ENCODE measurements at regions not wholly inside any gene's neighbourhood (a gene's known extent, or its start where the extent isn't known, plus 50 kb on each side); places are given as distances from the start of the nearest gene placed in this dataset.

DNA sequence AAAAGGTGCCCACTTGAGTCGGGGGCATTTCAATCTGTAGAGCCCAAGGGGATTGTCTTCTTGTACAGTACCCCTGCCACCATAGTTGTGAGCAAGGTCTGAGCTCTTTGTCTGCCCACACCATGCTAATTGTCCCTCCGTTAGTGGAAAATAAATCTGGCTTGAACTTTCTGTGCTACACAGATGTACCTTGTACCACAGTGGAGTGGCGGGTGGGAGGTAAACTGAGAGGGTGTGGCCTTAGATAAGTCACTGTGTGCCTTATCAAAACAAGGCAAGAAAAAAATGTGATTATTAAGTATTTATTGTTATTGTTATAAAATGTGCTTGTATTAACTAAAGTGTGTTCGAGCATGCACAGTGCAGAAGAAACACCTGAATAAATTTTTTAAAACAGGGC, 242.9 kb upstream of the C2CD4B start:
- DNase-seq (ENCODE audit: low spot score) (no peak), ATAC-seq (no peak)
- Mint-ChIP-seq H3K9me3 (no peaks in the 10 kb centered on the region), H3K27ac (no peak overlapping the region), H3K27me3 (ENCODE audit: low read depth) (no peaks in the 10 kb centered on the region), H3K4me1 (peaks cover 30% of the 10 kb centered on the region), H3K36me3 (no peaks in the 10 kb centered on the region), H3K4me3 (no peak overlapping the region)
- ChIA-PET CTCF (interaction anchor here (1.2 kb wide), 1 partner anchor 142 kb away, joined by 3 read pairs; no protein-coding TSS in a partner anchor), POLR2A (no interaction called here)
- no peak for TF ChIP-seq SMAD4 (CRISPR knock-in tag; IDR thresholded peaks at IDR 0.05)
- TF ChIP-seq, protein P1, sequence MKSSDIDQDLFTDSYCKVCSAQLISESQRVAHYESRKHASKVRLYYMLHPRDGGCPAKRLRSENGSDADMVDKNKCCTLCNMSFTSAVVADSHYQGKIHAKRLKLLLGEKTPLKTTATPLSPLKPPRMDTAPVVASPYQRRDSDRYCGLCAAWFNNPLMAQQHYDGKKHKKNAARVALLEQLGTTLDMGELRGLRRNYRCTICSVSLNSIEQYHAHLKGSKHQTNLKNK (CRISPR knock-in tag; IDR thresholded peaks at IDR 0.05) = no peak
- TF ChIP-seq, protein P2, sequence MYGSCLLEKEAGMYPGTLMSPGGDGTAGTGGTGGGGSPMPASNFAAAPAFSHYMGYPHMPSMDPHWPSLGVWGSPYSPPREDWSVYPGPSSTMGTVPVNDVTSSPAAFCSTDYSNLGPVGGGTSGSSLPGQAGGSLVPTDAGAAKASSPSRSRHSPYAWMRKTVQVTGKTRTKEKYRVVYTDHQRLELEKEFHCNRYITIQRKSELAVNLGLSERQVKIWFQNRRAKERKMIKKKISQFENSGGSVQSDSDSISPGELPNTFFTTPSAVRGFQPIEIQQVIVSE (CRISPR knock-in tag; IDR thresholded peaks at IDR 0.05; ENCODE audit: borderline replicate concordance) = no peak

DNA sequence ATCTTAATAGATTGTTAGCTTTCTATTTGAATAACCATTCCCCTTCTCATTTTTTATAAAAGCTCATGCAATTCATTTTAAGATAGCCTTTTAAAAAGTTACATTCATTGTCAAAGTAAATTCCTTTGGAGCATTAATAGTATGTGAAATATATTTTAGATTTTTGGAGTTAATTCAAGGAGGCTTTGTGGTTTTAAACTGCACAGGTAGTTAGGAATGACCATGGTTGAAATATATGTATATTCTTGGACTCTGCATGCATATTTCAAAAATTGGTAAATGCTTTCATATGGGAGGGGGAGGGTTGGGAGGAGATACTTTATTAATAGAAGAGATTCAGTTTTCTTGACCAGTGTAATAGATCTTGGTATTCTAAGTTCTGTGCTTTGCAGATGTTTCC, 244.4 kb upstream of the C2CD4B start:
- no peak for DNase-seq (ENCODE audit: low spot score)
- no peak overlapping the region for H3K27ac Mint-ChIP-seq
- no peak for TF ChIP-seq MXD4 (CRISPR knock-in tag; IDR thresholded peaks at IDR 0.05; ENCODE audit: borderline replicate concordance)
- TF ChIP-seq ZNF138 (CRISPR knock-in tag; conservative IDR thresholded peaks at IDR 0.05) = no peak
- TF ChIP-seq, protein P3, sequence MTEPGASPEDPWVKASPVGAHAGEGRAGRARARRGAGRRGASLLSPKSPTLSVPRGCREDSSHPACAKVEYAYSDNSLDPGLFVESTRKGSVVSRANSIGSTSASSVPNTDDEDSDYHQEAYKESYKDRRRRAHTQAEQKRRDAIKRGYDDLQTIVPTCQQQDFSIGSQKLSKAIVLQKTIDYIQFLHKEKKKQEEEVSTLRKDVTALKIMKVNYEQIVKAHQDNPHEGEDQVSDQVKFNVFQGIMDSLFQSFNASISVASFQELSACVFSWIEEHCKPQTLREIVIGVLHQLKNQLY (CRISPR knock-in tag; IDR thresholded peaks at IDR 0.05) = no peak
- TF ChIP-seq, protein P4, sequence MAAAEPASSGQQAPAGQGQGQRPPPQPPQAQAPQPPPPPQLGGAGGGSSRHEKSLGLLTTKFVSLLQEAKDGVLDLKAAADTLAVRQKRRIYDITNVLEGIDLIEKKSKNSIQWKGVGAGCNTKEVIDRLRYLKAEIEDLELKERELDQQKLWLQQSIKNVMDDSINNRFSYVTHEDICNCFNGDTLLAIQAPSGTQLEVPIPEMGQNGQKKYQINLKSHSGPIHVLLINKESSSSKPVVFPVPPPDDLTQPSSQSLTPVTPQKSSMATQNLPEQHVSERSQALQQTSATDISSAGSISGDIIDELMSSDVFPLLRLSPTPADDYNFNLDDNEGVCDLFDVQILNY (CRISPR knock-in tag; IDR thresholded peaks at IDR 0.05) = no peak
- no peak for TF ChIP-seq CBFB (CRISPR knock-in tag; IDR thresholded peaks at IDR 0.05; ENCODE audit: low read depth)
- no peak for TF ChIP-seq ZNF416 (CRISPR knock-in tag; IDR thresholded peaks at IDR 0.05)
- ChIA-PET CTCF (interaction anchor here (1.0 kb wide), 1 partner anchor 140 kb away, joined by 3 read pairs; no protein-coding TSS in a partner anchor), POLR2A (no interaction called here)
- H3K36me3 Mint-ChIP-seq = no peaks in the 10 kb centered on the region
- no peak overlapping the region for H3K4me3 Mint-ChIP-seq
- no peak for ATAC-seq
- H3K9me3 Mint-ChIP-seq = no peaks in the 10 kb centered on the region
- H3K4me1 Mint-ChIP-seq = peaks cover 34% of the 10 kb centered on the region
- H3K27me3 Mint-ChIP-seq (ENCODE audit: low read depth) = no peaks in the 10 kb centered on the region

DNA sequence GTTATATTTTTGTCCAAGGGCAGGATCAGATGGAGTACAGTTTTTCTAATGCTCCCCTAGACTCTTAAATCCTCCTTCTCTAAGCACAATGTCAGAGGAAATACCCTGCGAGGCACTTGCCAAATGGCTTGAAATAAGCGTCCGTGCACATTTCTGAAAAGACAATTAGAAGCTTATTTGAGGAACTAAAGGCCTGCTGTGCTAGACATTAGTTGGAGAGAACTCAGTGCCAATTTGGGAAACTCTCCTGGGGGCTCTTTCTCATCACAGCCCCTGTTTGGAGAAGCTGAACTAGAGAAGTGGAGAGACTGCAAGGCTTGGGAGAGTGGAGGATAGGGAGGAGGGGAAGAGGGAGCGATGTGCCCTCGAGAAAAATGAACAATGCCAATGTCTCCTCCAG, 247.6 kb upstream of the C2CD4B start:
- H3K36me3 Mint-ChIP-seq = no peaks in the 10 kb centered on the region
- no peak overlapping the region for H3K4me3 Mint-ChIP-seq
- ChIA-PET CTCF (no interaction called here), POLR2A (no interaction called here)
- H3K27me3 Mint-ChIP-seq (ENCODE audit: low read depth) = no peaks in the 10 kb centered on the region
- TF ChIP-seq, protein P5, sequence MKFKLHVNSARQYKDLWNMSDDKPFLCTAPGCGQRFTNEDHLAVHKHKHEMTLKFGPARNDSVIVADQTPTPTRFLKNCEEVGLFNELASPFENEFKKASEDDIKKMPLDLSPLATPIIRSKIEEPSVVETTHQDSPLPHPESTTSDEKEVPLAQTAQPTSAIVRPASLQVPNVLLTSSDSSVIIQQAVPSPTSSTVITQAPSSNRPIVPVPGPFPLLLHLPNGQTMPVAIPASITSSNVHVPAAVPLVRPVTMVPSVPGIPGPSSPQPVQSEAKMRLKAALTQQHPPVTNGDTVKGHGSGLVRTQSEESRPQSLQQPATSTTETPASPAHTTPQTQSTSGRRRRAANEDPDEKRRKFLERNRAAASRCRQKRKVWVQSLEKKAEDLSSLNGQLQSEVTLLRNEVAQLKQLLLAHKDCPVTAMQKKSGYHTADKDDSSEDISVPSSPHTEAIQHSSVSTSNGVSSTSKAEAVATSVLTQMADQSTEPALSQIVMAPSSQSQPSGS (CRISPR knock-in tag; IDR thresholded peaks at IDR 0.05; ENCODE audit: borderline replicate concordance, low read depth) = no peak
- TF ChIP-seq RORB (CRISPR knock-in tag; IDR thresholded peaks at IDR 0.05) (no peak), ZNF232 (CRISPR knock-in tag; IDR thresholded peaks at IDR 0.05) (no peak)
- TF ChIP-seq, protein P6, sequence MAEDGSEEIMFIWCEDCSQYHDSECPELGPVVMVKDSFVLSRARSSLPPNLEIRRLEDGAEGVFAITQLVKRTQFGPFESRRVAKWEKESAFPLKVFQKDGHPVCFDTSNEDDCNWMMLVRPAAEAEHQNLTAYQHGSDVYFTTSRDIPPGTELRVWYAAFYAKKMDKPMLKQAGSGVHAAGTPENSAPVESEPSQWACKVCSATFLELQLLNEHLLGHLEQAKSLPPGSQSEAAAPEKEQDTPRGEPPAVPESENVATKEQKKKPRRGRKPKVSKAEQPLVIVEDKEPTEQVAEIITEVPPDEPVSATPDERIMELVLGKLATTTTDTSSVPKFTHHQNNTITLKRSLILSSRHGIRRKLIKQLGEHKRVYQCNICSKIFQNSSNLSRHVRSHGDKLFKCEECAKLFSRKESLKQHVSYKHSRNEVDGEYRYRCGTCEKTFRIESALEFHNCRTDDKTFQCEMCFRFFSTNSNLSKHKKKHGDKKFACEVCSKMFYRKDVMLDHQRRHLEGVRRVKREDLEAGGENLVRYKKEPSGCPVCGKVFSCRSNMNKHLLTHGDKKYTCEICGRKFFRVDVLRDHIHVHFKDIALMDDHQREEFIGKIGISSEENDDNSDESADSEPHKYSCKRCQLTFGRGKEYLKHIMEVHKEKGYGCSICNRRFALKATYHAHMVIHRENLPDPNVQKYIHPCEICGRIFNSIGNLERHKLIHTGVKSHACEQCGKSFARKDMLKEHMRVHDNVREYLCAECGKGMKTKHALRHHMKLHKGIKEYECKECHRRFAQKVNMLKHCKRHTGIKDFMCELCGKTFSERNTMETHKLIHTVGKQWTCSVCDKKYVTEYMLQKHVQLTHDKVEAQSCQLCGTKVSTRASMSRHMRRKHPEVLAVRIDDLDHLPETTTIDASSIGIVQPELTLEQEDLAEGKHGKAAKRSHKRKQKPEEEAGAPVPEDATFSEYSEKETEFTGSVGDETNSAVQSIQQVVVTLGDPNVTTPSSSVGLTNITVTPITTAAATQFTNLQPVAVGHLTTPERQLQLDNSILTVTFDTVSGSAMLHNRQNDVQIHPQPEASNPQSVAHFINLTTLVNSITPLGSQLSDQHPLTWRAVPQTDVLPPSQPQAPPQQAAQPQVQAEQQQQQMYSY (CRISPR knock-in tag; IDR thresholded peaks at IDR 0.05) = no peak
- TF ChIP-seq, protein P7, sequence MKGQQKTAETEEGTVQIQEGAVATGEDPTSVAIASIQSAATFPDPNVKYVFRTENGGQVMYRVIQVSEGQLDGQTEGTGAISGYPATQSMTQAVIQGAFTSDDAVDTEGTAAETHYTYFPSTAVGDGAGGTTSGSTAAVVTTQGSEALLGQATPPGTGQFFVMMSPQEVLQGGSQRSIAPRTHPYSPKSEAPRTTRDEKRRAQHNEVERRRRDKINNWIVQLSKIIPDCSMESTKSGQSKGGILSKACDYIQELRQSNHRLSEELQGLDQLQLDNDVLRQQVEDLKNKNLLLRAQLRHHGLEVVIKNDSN (CRISPR knock-in tag; IDR thresholded peaks at IDR 0.05) = no peak
- no peak for DNase-seq (ENCODE audit: low spot score)
- H3K4me1 Mint-ChIP-seq = peaks cover 50% of the 10 kb centered on the region
- no peak for ATAC-seq
- no peaks in the 10 kb centered on the region for H3K9me3 Mint-ChIP-seq
- no peak overlapping the region for H3K27ac Mint-ChIP-seq
